Cardiac fibroblast (primary cell): ENCODE measurements at regions not wholly inside any gene's neighbourhood (a gene's known extent, or its start where the extent isn't known, plus 50 kb on each side); places are given as distances from the start of the nearest gene placed in this dataset.

Experiments used
- DNase-seq, 2 donors: peaks; one replicate each; pipeline versions ENCODE4 v3.0.0 to v3.0.0-alpha.2; 2010; ENCODE audit warnings: low read depth in 2 of 2
- H3K4me3 ChIP-seq, 2 donors: replicated peaks in 1 of 2; 1 replicate in 1 of 2; 2 replicates in 1 of 2; pipeline ENCODE4 v1.5.1; 2011; ENCODE audit warnings: low read depth in 2 of 2, low read length in 2 of 2, mild to moderate bottlenecking in 2 of 2, moderate library complexity in 1 of 2
- CTCF ChIP-seq: IDR thresholded peaks from one replicate; pipeline ENCODE4 v1.5.1; 2011; ENCODE audit warnings: low read depth, mild to moderate bottlenecking, low read length, inconsistent platforms

GRCh38 chr6:137750297-137750696 is 116.8 kb upstream of the TNFAIP3 start:
- DNase-seq: no peak
- no peak for TF ChIP-seq CTCF
- H3K4me3 ChIP-seq: no peak overlapping the region

GRCh38 chr6:137751768-137752560 is 115.1 kb upstream of the TNFAIP3 start:
- DNase-seq: no peak
- no peak overlapping the region for H3K4me3 ChIP-seq
- no peak for TF ChIP-seq CTCF

GRCh38 chr6:137754366-137754765 is 112.7 kb upstream of the TNFAIP3 start:
- no peak for DNase-seq
- no peak overlapping the region for H3K4me3 ChIP-seq
- no peak for TF ChIP-seq CTCF

GRCh38 chr6:137754866-137755265 is 112.2 kb upstream of the TNFAIP3 start:
- TF ChIP-seq CTCF: no peak
- H3K4me3 ChIP-seq: no peak overlapping the region
- no peak for DNase-seq

GRCh38 chr6:137755284-137755683 is 111.8 kb upstream of the TNFAIP3 start:
- DNase-seq: no peak
- H3K4me3 ChIP-seq: no peak overlapping the region
- TF ChIP-seq CTCF: no peak

- no peak overlapping the region for H3K4me3 ChIP-seq
- DNase-seq: no peak
- no peak for TF ChIP-seq CTCF
Measured at GRCh38 chr6:137756788-137757187, 110.3 kb upstream of the TNFAIP3 start.

GRCh38 chr6:137758661-137759060 is 108.4 kb upstream of the TNFAIP3 start:
- no peak for TF ChIP-seq CTCF
- no peak overlapping the region for H3K4me3 ChIP-seq
- no peak for DNase-seq
